HEK293 (cell line): ENCODE measurements at regions not wholly inside any gene's neighbourhood (a gene's known extent, or its start where the extent isn't known, plus 50 kb on each side); places are given as distances from the start of the nearest gene placed in this dataset.

Experiments used
- CTCF ChIA-PET: fragments of 350-600 bp; formaldehyde crosslinking; extraction: SDS; loops from one replicate; lab custom pipeline; 2021; ENCODE audit warnings: antibody characterized with exemption; lab: Yijun Ruan, JAX
- POLR2A ChIA-PET: fragments of 300-600 bp; formaldehyde crosslinking; extraction: SDS; loops from one replicate; lab custom pipeline; 2020; ENCODE audit warnings: antibody characterized with exemption, inconsistent platforms; lab: Yijun Ruan, JAX
- H3K27ac ChIP-seq: fragments of 200-500 bp; sonication (Bioruptor generic); 2 replicates; pipeline ENCODE4 v1.5.1; 2014; ENCODE audit warnings: low read depth, low read length, control low read depth, inconsistent platforms; ENCODE audit errors: extremely low read depth
- H3K36me3 ChIP-seq, 2 experiments: fragments of 200-500 bp in 1 of 2; sonication (Bioruptor generic) in 1 of 2; 1 replicate in 1 of 2; 2 replicates in 1 of 2; pipeline ENCODE4 v1.5.1; 2014 to 2017; ENCODE audit warnings: inconsistent platforms in 2 of 2, low read length in 2 of 2; ENCODE audit not compliant: control insufficient read depth in 2 of 2, insufficient read depth in 1 of 2
- H3K4me1 ChIP-seq: fragments of 200-500 bp; sonication (Bioruptor generic); 2 replicates; pipeline ENCODE4 v1.5.1; 2014; ENCODE audit warnings: mild to moderate bottlenecking, low read length, inconsistent platforms; ENCODE audit not compliant: control insufficient read depth, insufficient read depth
- H3K4me3 ChIP-seq: 2 replicates; pipeline ENCODE4 v1.5.1; 2011; ENCODE audit warnings: low read depth, mild to moderate bottlenecking, control low read depth, low read length, moderate library complexity
- H3K9me3 ChIP-seq: fragments of 200-500 bp; sonication (Bioruptor generic); 2 replicates; pipeline ENCODE4 v1.5.1; 2014; ENCODE audit warnings: low read depth, low read length, inconsistent platforms; ENCODE audit not compliant: control insufficient read depth, insufficient read depth
- EGR2 ChIP-seq: fragments of 450-650 bp; formaldehyde crosslinking; IDR thresholded peaks from 2 replicates; pipeline ENCODE4 v1.5.1; 2016; ENCODE audit warnings: low read depth, missing biosample characterization, missing genetic modification characterization
- FEZF1 ChIP-seq: fragments of 450-650 bp; formaldehyde crosslinking; IDR thresholded peaks from 2 replicates; pipeline ENCODE4 v1.5.1; 2016; ENCODE audit warnings: missing biosample characterization, missing genetic modification characterization
- GLIS1 ChIP-seq: fragments of 450-650 bp; formaldehyde crosslinking; IDR thresholded peaks from 2 replicates; pipeline ENCODE4 v1.5.1; 2016; ENCODE audit warnings: missing biosample characterization, missing genetic modification characterization
- HOXD13 ChIP-seq: sonication (generic); formaldehyde crosslinking; IDR thresholded peaks from 2 replicates; pipeline ENCODE4 v1.8.0; 2022; ENCODE audit warnings: missing genetic modification reagents, borderline replicate concordance
- IKZF3 ChIP-seq: fragments of 450-650 bp; IDR thresholded peaks from 2 replicates; pipeline ENCODE4 v1.5.0; 2018; ENCODE audit warnings: missing biosample characterization, mild to moderate bottlenecking, missing genetic modification characterization, moderate library complexity
- KLF7 ChIP-seq: fragments of 450-650 bp; formaldehyde crosslinking; IDR thresholded peaks from 2 replicates; pipeline ENCODE4 v1.5.1; 2016; ENCODE audit warnings: missing biosample characterization, missing genetic modification characterization, borderline replicate concordance
- MYNN ChIP-seq: fragments of 450-650 bp; formaldehyde crosslinking; IDR thresholded peaks from 2 replicates; pipeline ENCODE4 v1.5.1; 2016; ENCODE audit warnings: missing biosample characterization, missing genetic modification characterization, borderline replicate concordance
- SP2 ChIP-seq: fragments of 450-650 bp; formaldehyde crosslinking; IDR thresholded peaks from 2 replicates; pipeline ENCODE4 v1.5.1; 2016; ENCODE audit warnings: missing biosample characterization, missing genetic modification characterization
- ZNF266 ChIP-seq: fragments of 450-650 bp; formaldehyde crosslinking; IDR thresholded peaks from 2 replicates; pipeline ENCODE4 v1.5.1; 2016; ENCODE audit warnings: missing biosample characterization, missing genetic modification characterization, low read depth
- ZNF514 ChIP-seq: fragments of 450-650 bp; formaldehyde crosslinking; IDR thresholded peaks from 2 replicates; pipeline ENCODE4 v1.5.1; 2016; ENCODE audit warnings: missing biosample characterization, missing genetic modification characterization
- ZNF561 ChIP-seq: fragments of 450-650 bp; IDR thresholded peaks from 2 replicates; pipeline ENCODE4 v1.5.1; 2018; ENCODE audit warnings: missing biosample characterization, missing genetic modification characterization, borderline replicate concordance
- ZNF571 ChIP-seq: fragments of 450-650 bp; formaldehyde crosslinking; IDR thresholded peaks from 2 replicates; pipeline ENCODE4 v1.5.0; 2017; ENCODE audit warnings: missing biosample characterization, missing genetic modification characterization
- ZNF707 ChIP-seq: fragments of 450-650 bp; formaldehyde crosslinking; IDR thresholded peaks from 2 replicates; pipeline ENCODE4 v1.5.1; 2016; ENCODE audit warnings: missing biosample characterization, missing genetic modification characterization
- ZNF76 ChIP-seq: fragments of 450-650 bp; formaldehyde crosslinking; IDR thresholded peaks from 2 replicates; pipeline ENCODE4; 2016; ENCODE audit warnings: low read depth, missing biosample characterization, missing genetic modification characterization, borderline replicate concordance
- ZNF785 ChIP-seq: fragments of 450-650 bp; formaldehyde crosslinking; IDR thresholded peaks from 2 replicates; pipeline ENCODE4 v1.5.1; 2016; ENCODE audit warnings: missing biosample characterization, missing genetic modification characterization
- ZNF791 ChIP-seq: fragments of 450-650 bp; formaldehyde crosslinking; IDR thresholded peaks from 2 replicates; pipeline ENCODE4 v1.5.1; 2016; ENCODE audit warnings: missing biosample characterization, missing genetic modification characterization
- ZNF792 ChIP-seq: fragments of 450-650 bp; formaldehyde crosslinking; IDR thresholded peaks from 2 replicates; pipeline ENCODE4 v1.5.1; 2016; ENCODE audit warnings: missing biosample characterization, missing genetic modification characterization
- TF ChIP-seq, protein P1 (sequence below): fragments of 450-650 bp; formaldehyde crosslinking; optimal IDR thresholded peaks from 2 replicates; pipeline ENCODE3; 2016; ENCODE audit warnings: missing biosample characterization, mild to moderate bottlenecking, missing genetic modification characterization
- TF ChIP-seq, protein P2 (sequence below): fragments of 450-650 bp; formaldehyde crosslinking; IDR thresholded peaks from 2 replicates; pipeline ENCODE4 v1.5.1; 2017; ENCODE audit warnings: missing biosample characterization, mild to moderate bottlenecking, missing genetic modification characterization, moderate library complexity
- TF ChIP-seq, protein P3 (sequence below): sonication (generic); formaldehyde crosslinking; IDR thresholded peaks from 2 replicates; pipeline ENCODE4 v1.8.1; 2022; ENCODE audit warnings: mild to moderate bottlenecking, moderate library complexity, missing genetic modification reagents
- TF ChIP-seq, protein P4 (sequence below): fragments of 450-650 bp; formaldehyde crosslinking; IDR thresholded peaks from 2 replicates; pipeline ENCODE4; 2016; ENCODE audit warnings: missing biosample characterization, missing genetic modification characterization

DNA sequence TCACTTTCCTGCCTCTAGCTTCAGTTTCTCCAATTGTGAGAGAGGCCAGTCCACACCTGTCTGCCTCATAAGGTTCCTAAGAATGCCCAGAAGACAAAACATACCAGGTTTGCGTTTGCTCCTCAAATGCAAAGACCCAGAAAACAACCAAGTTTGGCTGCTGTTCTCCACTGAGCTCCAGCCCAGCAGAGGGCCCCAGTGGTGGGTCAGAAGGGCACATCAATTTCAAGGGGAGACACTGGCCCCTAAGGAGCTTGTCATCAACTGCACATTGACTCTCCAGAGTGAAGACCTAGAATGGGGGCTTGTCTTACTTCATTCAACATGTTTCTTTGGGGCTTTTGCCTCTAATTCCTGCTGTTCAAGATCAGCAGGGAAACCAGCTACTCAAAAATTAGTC is 127.9 kb upstream of the SLC6A11 start:
- TF ChIP-seq ZNF266 (tag by site-specific recombination) (no peak), ZNF707 (tag by site-specific recombination) (no peak), FEZF1 (tag by site-specific recombination) (no peak)
- TF ChIP-seq, protein P1, sequence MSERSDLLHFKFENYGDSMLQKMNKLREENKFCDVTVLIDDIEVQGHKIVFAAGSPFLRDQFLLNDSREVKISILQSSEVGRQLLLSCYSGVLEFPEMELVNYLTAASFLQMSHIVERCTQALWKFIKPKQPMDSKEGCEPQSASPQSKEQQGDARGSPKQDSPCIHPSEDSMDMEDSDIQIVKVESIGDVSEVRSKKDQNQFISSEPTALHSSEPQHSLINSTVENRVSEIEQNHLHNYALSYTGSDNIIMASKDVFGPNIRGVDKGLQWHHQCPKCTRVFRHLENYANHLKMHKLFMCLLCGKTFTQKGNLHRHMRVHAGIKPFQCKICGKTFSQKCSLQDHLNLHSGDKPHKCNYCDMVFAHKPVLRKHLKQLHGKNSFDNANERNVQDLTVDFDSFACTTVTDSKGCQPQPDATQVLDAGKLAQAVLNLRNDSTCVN (tag by site-specific recombination): no peak
- TF ChIP-seq, protein P2, sequence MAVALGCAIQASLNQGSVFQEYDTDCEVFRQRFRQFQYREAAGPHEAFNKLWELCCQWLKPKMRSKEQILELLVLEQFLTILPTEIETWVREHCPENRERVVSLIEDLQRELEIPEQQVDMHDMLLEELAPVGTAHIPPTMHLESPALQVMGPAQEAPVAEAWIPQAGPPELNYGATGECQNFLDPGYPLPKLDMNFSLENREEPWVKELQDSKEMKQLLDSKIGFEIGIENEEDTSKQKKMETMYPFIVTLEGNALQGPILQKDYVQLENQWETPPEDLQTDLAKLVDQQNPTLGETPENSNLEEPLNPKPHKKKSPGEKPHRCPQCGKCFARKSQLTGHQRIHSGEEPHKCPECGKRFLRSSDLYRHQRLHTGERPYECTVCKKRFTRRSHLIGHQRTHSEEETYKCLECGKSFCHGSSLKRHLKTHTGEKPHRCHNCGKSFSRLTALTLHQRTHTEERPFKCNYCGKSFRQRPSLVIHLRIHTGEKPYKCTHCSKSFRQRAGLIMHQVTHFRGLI (tag by site-specific recombination): no peak
- Histone ChIP-seq H3K9me3 (no peaks in the 10 kb centered on the region), H3K27ac (no peak overlapping the region), H3K36me3 (no peaks in the 10 kb centered on the region), H3K4me3 (no peak overlapping the region), H3K4me1 (no peaks in the 10 kb centered on the region)
- POLR2A ChIA-PET: no interaction called here
- CTCF ChIA-PET: interaction anchor here (1.9 kb wide), 1 partner anchor 16 kb away, joined by 4 read pairs; no protein-coding TSS in a partner anchor

DNA sequence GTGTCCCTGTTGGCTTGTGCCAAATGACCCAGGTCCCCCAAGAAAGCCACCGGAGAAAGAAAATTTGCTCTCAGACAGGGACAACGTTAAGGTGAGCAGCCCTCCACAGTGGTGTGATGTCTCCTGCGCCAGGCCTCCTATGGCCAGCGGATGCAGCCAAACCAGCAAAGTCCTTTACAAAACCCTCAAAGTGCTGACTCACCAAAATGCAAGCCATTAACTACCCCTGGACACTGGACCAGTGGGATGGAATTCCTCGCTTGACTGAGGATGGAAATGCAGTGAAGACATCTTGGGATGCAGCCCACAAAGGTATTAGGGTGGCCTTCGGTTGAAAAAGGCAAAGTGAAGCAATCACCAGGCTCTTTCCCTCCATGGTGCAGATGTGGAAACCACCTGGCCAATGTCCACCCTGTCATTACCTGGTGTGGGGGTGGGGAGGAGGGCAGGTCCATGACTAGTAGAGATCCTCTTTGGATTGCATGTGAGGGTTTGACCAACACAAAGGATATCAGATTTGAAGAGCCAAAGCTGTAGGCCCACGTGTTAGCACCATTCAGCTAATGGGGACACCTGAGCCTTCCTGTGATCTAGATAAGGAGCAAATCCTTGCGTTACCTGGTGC is 127.4 kb upstream of the SLC6A11 start:
- no peak overlapping the region for H3K4me3 ChIP-seq
- ChIA-PET POLR2A (no interaction called here), CTCF (interaction anchor here (0.7 to 1.9 kb wide), 4 partner anchors 14 to 294 kb away, joined by 3 to 5 read pairs (median 4); no protein-coding TSS in a partner anchor)
- no peak for TF ChIP-seq IKZF3 (tag by site-specific recombination)
- TF ChIP-seq ZNF514 (tag by site-specific recombination): no peak
- TF ChIP-seq, protein P3, sequence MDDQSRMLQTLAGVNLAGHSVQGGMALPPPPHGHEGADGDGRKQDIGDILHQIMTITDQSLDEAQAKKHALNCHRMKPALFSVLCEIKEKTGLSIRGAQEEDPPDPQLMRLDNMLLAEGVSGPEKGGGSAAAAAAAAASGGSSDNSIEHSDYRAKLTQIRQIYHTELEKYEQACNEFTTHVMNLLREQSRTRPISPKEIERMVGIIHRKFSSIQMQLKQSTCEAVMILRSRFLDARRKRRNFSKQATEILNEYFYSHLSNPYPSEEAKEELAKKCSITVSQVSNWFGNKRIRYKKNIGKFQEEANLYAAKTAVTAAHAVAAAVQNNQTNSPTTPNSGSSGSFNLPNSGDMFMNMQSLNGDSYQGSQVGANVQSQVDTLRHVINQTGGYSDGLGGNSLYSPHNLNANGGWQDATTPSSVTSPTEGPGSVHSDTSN (CRISPR knock-in tag): no peak
- no peak for TF ChIP-seq SP2 (tag by site-specific recombination)
- TF ChIP-seq, protein P4, sequence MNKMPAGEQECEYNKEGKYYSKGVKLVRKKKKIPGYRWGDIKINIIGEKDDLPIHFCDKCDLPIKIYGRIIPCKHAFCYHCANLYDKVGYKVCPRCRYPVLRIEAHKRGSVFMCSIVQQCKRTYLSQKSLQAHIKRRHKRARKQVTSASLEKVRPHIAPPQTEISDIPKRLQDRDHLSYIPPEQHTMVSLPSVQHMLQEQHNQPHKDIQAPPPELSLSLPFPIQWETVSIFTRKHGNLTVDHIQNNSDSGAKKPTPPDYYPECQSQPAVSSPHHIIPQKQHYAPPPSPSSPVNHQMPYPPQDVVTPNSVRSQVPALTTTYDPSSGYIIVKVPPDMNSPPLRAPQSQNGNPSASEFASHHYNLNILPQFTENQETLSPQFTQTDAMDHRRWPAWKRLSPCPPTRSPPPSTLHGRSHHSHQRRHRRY (tag by site-specific recombination): no peak
- no peak for TF ChIP-seq HOXD13 (CRISPR knock-in tag)
- no peak for TF ChIP-seq ZNF266 (tag by site-specific recombination)
- no peak for TF ChIP-seq ZNF785 (tag by site-specific recombination)
- TF ChIP-seq KLF7 (tag by site-specific recombination): no peak
- no peak for TF ChIP-seq ZNF792 (tag by site-specific recombination)
- no peak for TF ChIP-seq EGR2 (tag by site-specific recombination)
- TF ChIP-seq MYNN (tag by site-specific recombination): no peak
- TF ChIP-seq ZNF571 (tag by site-specific recombination): no peak
- TF ChIP-seq ZNF76 (tag by site-specific recombination): no peak
- no peak for TF ChIP-seq ZNF791
- TF ChIP-seq ZNF561 (tag by site-specific recombination): no peak
- TF ChIP-seq GLIS1 (tag by site-specific recombination): no peak
- no peak overlapping the region for H3K27ac ChIP-seq
- no peaks in the 10 kb centered on the region for H3K9me3 ChIP-seq
- H3K4me1 ChIP-seq: no peaks in the 10 kb centered on the region
- no peaks in the 10 kb centered on the region for H3K36me3 ChIP-seq
